ENCODE measurements at regions not wholly inside any gene's neighbourhood (a gene's known extent, or its start where the extent isn't known, plus 50 kb on each side); places are given as distances from the start of the nearest gene placed in this dataset.

- peak overlapping the region; percentile 8 for H2AFZ ChIP-seq (ENCODE audit: low read length)
- no CpG with 5 or more reads among the region's 5 CpGs for WGBS, 2 donors (ENCODE audit: extremely low coverage in 2 of 2, insufficient read length in 2 of 2, insufficient replicate concordance in 1 of 2)
- no peaks in the 10 kb centered on the region for H3K79me1 ChIP-seq (ENCODE audit: low read depth, low read length)
- H2BK120ac ChIP-seq (ENCODE audit: low read depth, low read length): no peak overlapping the region
- H3K4ac ChIP-seq (ENCODE audit: low read length): no peak overlapping the region
- peaks cover 3 to 26% of the 10 kb centered on the region in 2 donors for H3K4me1 ChIP-seq (ENCODE audit: control insufficient read depth in 2 of 2, insufficient read depth in 1 of 2, low read depth in 1 of 2, low read length in 2 of 2)
- H2BK12ac ChIP-seq (ENCODE audit: low read length): no peak overlapping the region
- H3K27me3 ChIP-seq (ENCODE audit: control insufficient read depth in 3 of 3, insufficient read depth in 3 of 3, low read depth in 1 of 3, low read length in 3 of 3): no peaks in the 10 kb centered on the region
- no peak overlapping the region for H3K14ac ChIP-seq (ENCODE audit: low read length)
- H3K9ac ChIP-seq (ENCODE audit: low read depth, low read length, poor library complexity): no peak overlapping the region
- H2BK5ac ChIP-seq (ENCODE audit: low read length): no peak overlapping the region
- H3K18ac ChIP-seq (ENCODE audit: low read length): no peak overlapping the region
- H3K27ac ChIP-seq (replicated peaks; ENCODE audit: low read length): no peak overlapping the region
- no peak overlapping the region for H2AK5ac ChIP-seq (ENCODE audit: low read depth, low read length)
- no peak overlapping the region for H3K23ac ChIP-seq (ENCODE audit: low read depth, low read length, poor library complexity)
- no peak overlapping the region for H4K8ac ChIP-seq (ENCODE audit: low read depth, low read length)
- H4K91ac ChIP-seq (ENCODE audit: low read depth, low read length, poor library complexity): no peak overlapping the region
- DNase-seq (ENCODE audit: low spot score): no peak
- H3K4me2 ChIP-seq (ENCODE audit: insufficient read depth, low read length, poor library complexity, severe bottlenecking): no peak overlapping the region
- peak overlapping the region in 1 of 2 donors; percentile 18 for H3K4me3 ChIP-seq (ENCODE audit: low read length in 2 of 2)
- no peaks in the 10 kb centered on the region for H3K36me3 ChIP-seq (replicated peaks in 1 of 2; ENCODE audit: control insufficient read depth in 2 of 2, insufficient read depth in 2 of 2, low read length in 2 of 2)
- H2BK15ac ChIP-seq (ENCODE audit: low read length): no peak overlapping the region
- peaks cover 4 to 17% of the 10 kb centered on the region in 2 donors for H3K9me3 ChIP-seq (replicated peaks in 1 of 2; ENCODE audit: control insufficient read depth in 2 of 2, insufficient read depth in 1 of 2, low read depth in 1 of 2, low read length in 2 of 2)
Measured at GRCh38 chr12:64992116-64992515, 129.0 kb downstream of the WIF1 start.

- no CpG with 5 or more reads among the region's 1 CpG for WGBS, 2 donors (ENCODE audit: extremely low coverage in 2 of 2, insufficient read length in 2 of 2, insufficient replicate concordance in 1 of 2)
- Histone ChIP-seq H3K14ac (ENCODE audit: low read length) (no peak overlapping the region), H3K27ac (replicated peaks; ENCODE audit: low read length) (no peak overlapping the region)
Measured at GRCh38 chr12:64992641-64993040, 128.5 kb downstream of the WIF1 start.

DNA sequence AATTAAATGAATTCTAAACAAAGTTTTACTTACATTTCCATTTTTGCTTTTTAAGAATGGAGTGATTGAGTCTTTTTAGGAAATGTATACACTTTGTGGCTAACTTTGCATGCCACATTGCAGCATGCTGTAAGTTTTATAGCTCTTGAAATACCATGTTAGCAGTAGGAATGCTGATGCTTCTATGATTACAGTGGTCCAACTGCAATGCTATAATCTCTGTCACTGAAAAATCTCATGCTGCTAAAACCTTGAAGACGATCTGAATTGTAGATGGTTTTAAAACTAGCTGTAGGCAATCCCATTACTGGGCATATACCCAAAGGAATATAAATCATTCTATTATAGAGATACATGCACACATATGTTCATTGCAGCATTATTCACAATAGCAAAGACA, 127.6 kb downstream of the WIF1 start:
- H2BK15ac ChIP-seq (ENCODE audit: low read length): no peak overlapping the region
- H4K8ac ChIP-seq (ENCODE audit: low read depth, low read length): no peak overlapping the region
- no peak overlapping the region for H2BK120ac ChIP-seq (ENCODE audit: low read depth, low read length)
- H3K4ac ChIP-seq (ENCODE audit: low read length): no peak overlapping the region
- H3K4me2 ChIP-seq (ENCODE audit: insufficient read depth, low read length, poor library complexity, severe bottlenecking): no peak overlapping the region
- peaks cover 4 to 17% of the 10 kb centered on the region in 2 donors for H3K9me3 ChIP-seq (replicated peaks in 1 of 2; ENCODE audit: control insufficient read depth in 2 of 2, insufficient read depth in 1 of 2, low read depth in 1 of 2, low read length in 2 of 2)
- H3K14ac ChIP-seq (ENCODE audit: low read length): no peak overlapping the region
- H3K18ac ChIP-seq (ENCODE audit: low read length): no peak overlapping the region
- no peak overlapping the region for H2AFZ ChIP-seq (ENCODE audit: low read length)
- H3K27ac ChIP-seq (replicated peaks; ENCODE audit: low read length): no peak overlapping the region
- no peak overlapping the region for H2BK5ac ChIP-seq (ENCODE audit: low read length)
- H2BK12ac ChIP-seq (ENCODE audit: low read length): no peak overlapping the region
- no CpG with 5 or more reads among the region's 1 CpG for WGBS, 2 donors (ENCODE audit: extremely low coverage in 2 of 2, insufficient read length in 2 of 2, insufficient replicate concordance in 1 of 2)
- no peaks in the 10 kb centered on the region for H3K27me3 ChIP-seq (ENCODE audit: control insufficient read depth in 3 of 3, insufficient read depth in 3 of 3, low read depth in 1 of 3, low read length in 3 of 3)
- H3K79me1 ChIP-seq (ENCODE audit: low read depth, low read length): no peaks in the 10 kb centered on the region
- H3K23ac ChIP-seq (ENCODE audit: low read depth, low read length, poor library complexity): no peak overlapping the region
- no peak overlapping the region for H3K9ac ChIP-seq (ENCODE audit: low read depth, low read length, poor library complexity)
- H3K36me3 ChIP-seq (replicated peaks in 1 of 2; ENCODE audit: control insufficient read depth in 2 of 2, insufficient read depth in 2 of 2, low read length in 2 of 2): no peaks in the 10 kb centered on the region
- H3K4me3 ChIP-seq (ENCODE audit: low read length in 2 of 2): no peak overlapping the region
- H3K4me1 ChIP-seq (ENCODE audit: control insufficient read depth in 2 of 2, insufficient read depth in 1 of 2, low read depth in 1 of 2, low read length in 2 of 2): peaks cover 3 to 26% of the 10 kb centered on the region in 2 donors
- DNase-seq (ENCODE audit: low spot score): no peak
- no peak overlapping the region for H4K91ac ChIP-seq (ENCODE audit: low read depth, low read length, poor library complexity)
- H2AK5ac ChIP-seq (ENCODE audit: low read depth, low read length): no peak overlapping the region

More at GRCh38 chr12:64992641-64993040, 128.5 kb downstream of the WIF1 start:
- H3K4ac ChIP-seq (ENCODE audit: low read length): no peak overlapping the region
- H4K91ac ChIP-seq (ENCODE audit: low read depth, low read length, poor library complexity): no peak overlapping the region
- H3K18ac ChIP-seq (ENCODE audit: low read length): no peak overlapping the region
- H3K4me1 ChIP-seq (ENCODE audit: control insufficient read depth in 2 of 2, insufficient read depth in 1 of 2, low read depth in 1 of 2, low read length in 2 of 2): peaks cover 3 to 26% of the 10 kb centered on the region in 2 donors
- H2BK120ac ChIP-seq (ENCODE audit: low read depth, low read length): no peak overlapping the region
- no peaks in the 10 kb centered on the region for H3K79me1 ChIP-seq (ENCODE audit: low read depth, low read length)
- no peak overlapping the region for H2BK12ac ChIP-seq (ENCODE audit: low read length)
- no peak overlapping the region for H2AFZ ChIP-seq (ENCODE audit: low read length)
- DNase-seq (ENCODE audit: low spot score): no peak
- no peaks in the 10 kb centered on the region for H3K36me3 ChIP-seq (replicated peaks in 1 of 2; ENCODE audit: control insufficient read depth in 2 of 2, insufficient read depth in 2 of 2, low read length in 2 of 2)
- no peaks in the 10 kb centered on the region for H3K27me3 ChIP-seq (ENCODE audit: control insufficient read depth in 3 of 3, insufficient read depth in 3 of 3, low read depth in 1 of 3, low read length in 3 of 3)
- H4K8ac ChIP-seq (ENCODE audit: low read depth, low read length): no peak overlapping the region
- H2AK5ac ChIP-seq (ENCODE audit: low read depth, low read length): no peak overlapping the region
- no peak overlapping the region for H2BK5ac ChIP-seq (ENCODE audit: low read length)
- H2BK15ac ChIP-seq (ENCODE audit: low read length): no peak overlapping the region
- peaks cover 4 to 17% of the 10 kb centered on the region in 2 donors for H3K9me3 ChIP-seq (replicated peaks in 1 of 2; ENCODE audit: control insufficient read depth in 2 of 2, insufficient read depth in 1 of 2, low read depth in 1 of 2, low read length in 2 of 2)
- no peak overlapping the region for H3K9ac ChIP-seq (ENCODE audit: low read depth, low read length, poor library complexity)
- H3K23ac ChIP-seq (ENCODE audit: low read depth, low read length, poor library complexity): no peak overlapping the region
- no peak overlapping the region for H3K4me2 ChIP-seq (ENCODE audit: insufficient read depth, low read length, poor library complexity, severe bottlenecking)
- H3K4me3 ChIP-seq (ENCODE audit: low read length in 2 of 2): no peak overlapping the region

- DNase-seq (ENCODE audit: low spot score): no peak
- H2AFZ ChIP-seq (ENCODE audit: low read length): no peak overlapping the region
- WGBS, 2 donors (ENCODE audit: extremely low coverage in 2 of 2, insufficient read length in 2 of 2, insufficient replicate concordance in 1 of 2): no CpG with 5 or more reads among the region's 1 CpG
- no peak overlapping the region for H4K8ac ChIP-seq (ENCODE audit: low read depth, low read length)
- no peaks in the 10 kb centered on the region for H3K79me1 ChIP-seq (ENCODE audit: low read depth, low read length)
- H3K23ac ChIP-seq (ENCODE audit: low read depth, low read length, poor library complexity): no peak overlapping the region
- no peak overlapping the region for H2AK5ac ChIP-seq (ENCODE audit: low read depth, low read length)
- no peak overlapping the region for H3K4me2 ChIP-seq (ENCODE audit: insufficient read depth, low read length, poor library complexity, severe bottlenecking)
- H2BK15ac ChIP-seq (ENCODE audit: low read length): no peak overlapping the region
- no peak overlapping the region for H2BK12ac ChIP-seq (ENCODE audit: low read length)
- no peak overlapping the region for H3K27ac ChIP-seq (replicated peaks; ENCODE audit: low read length)
- H3K27me3 ChIP-seq (ENCODE audit: control insufficient read depth in 3 of 3, insufficient read depth in 3 of 3, low read depth in 1 of 3, low read length in 3 of 3): no peaks in the 10 kb centered on the region
- H4K91ac ChIP-seq (ENCODE audit: low read depth, low read length, poor library complexity): no peak overlapping the region
- H3K4me3 ChIP-seq (ENCODE audit: low read length in 2 of 2): no peak overlapping the region
- peaks cover 6 to 25% of the 10 kb centered on the region in 2 donors for H3K4me1 ChIP-seq (ENCODE audit: control insufficient read depth in 2 of 2, insufficient read depth in 1 of 2, low read depth in 1 of 2, low read length in 2 of 2)
- H3K9me3 ChIP-seq (replicated peaks in 1 of 2; ENCODE audit: control insufficient read depth in 2 of 2, insufficient read depth in 1 of 2, low read depth in 1 of 2, low read length in 2 of 2): peaks cover 4 to 10% of the 10 kb centered on the region in 2 donors
- no peak overlapping the region for H2BK120ac ChIP-seq (ENCODE audit: low read depth, low read length)
- no peak overlapping the region for H3K18ac ChIP-seq (ENCODE audit: low read length)
- H3K4ac ChIP-seq (ENCODE audit: low read length): no peak overlapping the region
- H3K9ac ChIP-seq (ENCODE audit: low read depth, low read length, poor library complexity): no peak overlapping the region
- H2BK5ac ChIP-seq (ENCODE audit: low read length): no peak overlapping the region
- no peak overlapping the region for H3K14ac ChIP-seq (ENCODE audit: low read length)
- H3K36me3 ChIP-seq (replicated peaks in 1 of 2; ENCODE audit: control insufficient read depth in 2 of 2, insufficient read depth in 2 of 2, low read length in 2 of 2): no peaks in the 10 kb centered on the region
Measured at GRCh38 chr12:64995816-64996215, 125.3 kb downstream of the WIF1 start.
